ENCODE measurements at regions not wholly inside any gene's neighbourhood (a gene's known extent, or its start where the extent isn't known, plus 50 kb on each side); places are given as distances from the start of the nearest gene placed in this dataset.
"Not testable (repeated sequence)": the region's sequence is repeated elsewhere in the genome, so short reads cannot be mapped to it uniquely, and the experiment has no call there.

DNA sequence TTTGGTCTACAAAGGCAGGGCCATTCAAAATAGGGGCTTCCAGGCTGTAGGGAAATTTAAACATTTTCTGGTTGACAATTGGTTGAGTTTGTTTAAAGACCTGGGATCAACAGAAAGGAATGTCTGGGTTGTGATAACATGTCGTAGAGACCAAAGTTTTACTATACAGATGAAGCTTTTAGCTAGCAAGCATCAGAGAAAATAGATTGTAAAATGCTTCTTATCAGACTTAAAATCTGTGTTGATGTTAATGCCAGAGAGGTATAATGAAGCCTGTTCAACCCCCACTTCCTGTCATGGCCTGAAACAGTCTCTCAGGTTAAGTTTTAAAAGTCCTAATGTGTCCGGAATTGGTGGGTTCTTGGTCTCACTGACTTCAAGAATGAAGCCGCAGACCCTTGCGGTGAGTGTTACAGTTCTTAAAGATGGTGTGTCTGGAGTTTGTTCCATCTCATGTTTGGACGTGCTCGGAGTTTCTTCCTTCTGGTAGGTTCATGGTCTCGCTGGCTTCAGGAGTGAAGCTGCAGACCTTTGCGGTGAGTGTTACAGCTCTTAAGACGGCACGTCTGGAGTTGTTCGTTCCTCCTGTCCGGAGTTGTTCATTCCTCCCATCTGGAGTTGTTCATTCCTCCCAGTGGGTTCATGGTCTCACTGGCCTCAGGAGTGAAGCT, 86.5 kb upstream of the HMCN1 start:
- in situ Hi-C loops (cut with MboI; ENCODE audit: low pct_unique_long_range_greater_than_20kb, low sequenced_read_pairs); DNase-seq: not testable (repeated sequence)

GRCh38 chr1:185646202-185646683, 87.9 kb upstream of the HMCN1 start:
- DNase-seq: no peak
- in situ Hi-C loops (cut with MboI; ENCODE audit: low pct_unique_long_range_greater_than_20kb, low sequenced_read_pairs): no loop called here

GRCh38 chr1:185645686-185646085, 88.5 kb upstream of the HMCN1 start:
- in situ Hi-C loops (cut with MboI; ENCODE audit: low pct_unique_long_range_greater_than_20kb, low sequenced_read_pairs): no loop called here
- no peak for DNase-seq

DNA sequence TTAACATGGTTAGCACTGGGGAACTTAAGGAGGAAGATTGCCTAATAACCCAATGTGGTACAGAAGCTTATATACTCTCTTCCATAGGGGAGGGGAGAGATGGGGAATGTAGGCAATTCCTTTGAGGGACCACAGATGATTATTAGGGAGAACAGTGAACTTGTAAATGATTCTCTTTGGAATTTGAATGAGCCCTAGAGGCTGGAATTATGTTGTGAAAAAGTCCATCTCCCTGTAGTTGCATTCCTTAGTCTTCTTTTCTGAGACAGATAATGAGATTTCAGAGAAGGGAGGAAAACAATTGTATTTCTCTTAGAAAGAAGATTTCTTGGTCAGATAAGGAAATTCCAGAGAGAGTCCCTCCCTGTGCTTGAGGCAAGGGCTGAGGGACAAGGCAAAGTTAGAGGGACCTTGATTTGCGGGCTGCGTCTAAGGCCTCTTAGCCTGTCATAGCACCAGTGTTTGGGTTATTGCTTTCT, 89.0 kb upstream of the HMCN1 start:
- DNase-seq: no peak

GRCh38 chr1:185644531-185644930, 89.7 kb upstream of the HMCN1 start:
- DNase-seq: no peak
- in situ Hi-C loops (cut with MboI; ENCODE audit: low pct_unique_long_range_greater_than_20kb, low sequenced_read_pairs): no loop called here

More for the DNA sequence above, 89.0 kb upstream of the HMCN1 start:
- in situ Hi-C loops (cut with MboI; ENCODE audit: low pct_unique_long_range_greater_than_20kb, low sequenced_read_pairs): no loop called here

DNA sequence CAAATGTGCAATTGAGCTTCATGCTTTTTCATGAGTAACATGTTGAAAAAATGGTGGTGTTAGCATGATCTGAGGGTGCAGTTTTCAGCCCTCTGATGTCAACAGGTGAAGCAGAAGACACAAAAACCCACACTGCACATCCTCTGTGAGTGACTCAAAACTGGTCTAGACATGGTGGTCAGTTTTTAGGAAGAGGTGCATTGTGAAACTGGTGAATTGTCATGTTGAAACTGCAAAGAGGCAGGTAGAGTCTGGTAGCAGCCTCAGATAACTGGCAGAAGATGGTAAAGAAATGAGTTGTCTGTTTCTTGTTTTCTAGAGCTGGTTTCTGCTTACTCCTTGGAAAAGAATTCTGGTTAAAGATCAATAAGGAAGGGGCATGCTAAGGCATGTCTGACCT, 97.3 kb upstream of the HMCN1 start:
- no peak for DNase-seq
- in situ Hi-C loops (cut with MboI; ENCODE audit: low pct_unique_long_range_greater_than_20kb, low sequenced_read_pairs): no loop called here

- in situ Hi-C loops (cut with MboI; ENCODE audit: low pct_unique_long_range_greater_than_20kb, low sequenced_read_pairs): no loop called here
These were observed 99.5 kb upstream of the HMCN1 start for GRCh38 chr1:185634704-185635103.

GRCh38 chr1:185632659-185633423, 101.3 kb upstream of the HMCN1 start:
- DNase-seq: peak; percentile 13
- in situ Hi-C loops (cut with MboI; ENCODE audit: low pct_unique_long_range_greater_than_20kb, low sequenced_read_pairs): no loop called here

More at GRCh38 chr1:185634704-185635103, 99.5 kb upstream of the HMCN1 start:
- DNase-seq: no peak

- in situ Hi-C loops (cut with MboI; ENCODE audit: low pct_unique_long_range_greater_than_20kb, low sequenced_read_pairs): no loop called here
- no peak for DNase-seq
These were observed 102.3 kb upstream of the HMCN1 start for GRCh38 chr1:185631843-185632242.

DNA sequence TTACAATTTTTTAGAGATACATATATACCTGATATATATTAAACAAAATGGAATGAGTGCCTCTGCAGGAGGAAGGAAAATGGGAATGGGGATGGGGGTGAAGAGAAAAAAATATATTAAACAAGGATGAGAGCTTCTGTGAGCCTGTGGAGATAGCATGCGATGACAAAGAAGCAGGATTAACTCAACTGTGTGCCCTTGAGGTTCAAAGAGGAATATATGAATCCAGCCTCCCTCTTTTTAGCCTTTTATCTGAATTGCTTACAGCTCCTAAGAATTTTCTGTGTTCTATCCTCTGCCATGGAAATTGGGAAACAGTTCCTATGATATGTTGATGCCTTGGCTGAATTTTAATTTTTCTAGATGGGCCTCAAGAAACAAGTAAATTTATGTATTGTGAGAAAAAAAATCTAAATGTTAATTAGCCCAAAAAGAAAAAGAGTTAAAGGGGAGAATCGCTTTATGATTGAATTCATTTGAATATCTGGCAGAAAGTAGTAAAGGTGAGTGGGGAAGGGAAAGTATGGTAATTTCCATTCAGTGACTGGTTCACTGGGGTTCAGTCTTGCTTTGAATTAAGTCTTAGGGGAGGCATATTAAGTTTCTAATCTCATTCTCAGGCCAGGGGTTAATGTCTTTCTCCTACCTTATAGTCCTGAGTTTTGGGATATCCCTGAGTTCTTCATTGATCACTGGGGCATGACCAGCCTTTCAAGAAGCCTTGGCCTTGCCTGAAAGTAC, 106.3 kb upstream of the HMCN1 start:
- no peak for DNase-seq
- in situ Hi-C loops (cut with MboI; ENCODE audit: low pct_unique_long_range_greater_than_20kb, low sequenced_read_pairs): no loop called here

DNA sequence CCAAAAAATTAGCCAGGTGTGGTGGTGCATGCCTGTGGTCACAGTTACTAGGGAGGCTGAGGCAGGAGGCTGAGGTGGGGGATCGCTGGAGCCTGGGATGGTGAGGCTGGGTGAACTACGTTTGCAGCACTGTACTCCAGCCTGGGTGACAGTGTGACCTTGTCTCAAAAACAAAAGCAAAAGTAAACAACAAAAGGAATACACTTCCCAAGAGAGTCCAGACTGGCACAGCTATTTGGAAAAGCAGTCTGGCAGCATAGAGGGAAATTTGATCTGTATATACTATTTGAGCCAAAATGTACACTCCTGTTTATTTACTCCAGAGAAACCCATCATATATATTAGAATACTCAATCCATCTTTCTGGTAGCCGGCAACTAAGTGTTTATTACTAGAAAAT, 107.0 kb upstream of the HMCN1 start:
- no peak for DNase-seq
- in situ Hi-C loops (cut with MboI; ENCODE audit: low pct_unique_long_range_greater_than_20kb, low sequenced_read_pairs): no loop called here

GRCh38 chr1:185626344-185626743, 107.8 kb upstream of the HMCN1 start:
- no peak for DNase-seq
- in situ Hi-C loops (cut with MboI; ENCODE audit: low pct_unique_long_range_greater_than_20kb, low sequenced_read_pairs): no loop called here

DNA sequence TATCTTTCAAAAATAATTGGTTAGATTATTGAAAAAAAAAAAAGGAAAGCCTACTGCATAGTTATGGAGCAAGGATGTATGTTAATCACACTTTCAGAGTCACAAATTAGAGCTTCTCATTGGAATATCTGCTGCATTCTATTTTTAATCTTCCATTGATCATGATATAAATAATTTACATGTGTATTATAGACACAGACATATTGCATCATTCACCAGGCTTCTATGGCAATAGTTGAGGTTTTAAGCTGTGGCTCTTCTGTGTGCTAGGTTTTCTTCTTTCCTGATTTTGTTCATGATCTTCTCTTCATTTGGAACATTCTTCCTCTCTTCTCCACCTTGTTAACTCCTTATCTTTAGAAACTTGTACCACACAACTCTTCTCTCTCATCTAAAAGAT, 123.2 kb upstream of the HMCN1 start:
- in situ Hi-C loops (cut with MboI; ENCODE audit: low pct_unique_long_range_greater_than_20kb, low sequenced_read_pairs): no loop called here
- no peak for DNase-seq

DNA sequence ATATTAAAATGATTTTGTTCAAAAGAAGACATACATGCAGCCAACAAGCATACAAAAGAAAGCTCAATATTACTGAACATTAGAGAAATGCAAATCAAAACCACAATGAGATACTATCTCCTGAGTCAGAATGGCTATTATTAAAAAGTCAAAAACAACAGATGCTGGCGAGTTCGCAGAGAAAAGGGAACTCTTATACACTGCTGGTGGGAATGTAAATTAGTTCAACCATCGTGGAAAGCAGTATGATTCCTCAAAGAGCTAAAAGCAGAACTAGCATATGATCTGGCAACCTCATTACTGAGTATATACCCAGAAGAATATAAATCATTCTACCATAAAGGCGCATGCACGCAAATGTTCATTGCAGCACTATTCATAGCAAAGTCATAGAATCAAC, 126.0 kb upstream of the HMCN1 start:
- peak; percentile 24 for DNase-seq

GRCh38 chr1:185603158-185603557, 131.0 kb upstream of the HMCN1 start:
- in situ Hi-C loops (cut with MboI; ENCODE audit: low pct_unique_long_range_greater_than_20kb, low sequenced_read_pairs): no loop called here
- no peak for DNase-seq

More for the DNA sequence above, 126.0 kb upstream of the HMCN1 start:
- in situ Hi-C loops (cut with MboI; ENCODE audit: low pct_unique_long_range_greater_than_20kb, low sequenced_read_pairs): no loop called here

- in situ Hi-C loops (cut with MboI; ENCODE audit: low pct_unique_long_range_greater_than_20kb, low sequenced_read_pairs): no loop called here
- DNase-seq: no peak
These were observed 133.0 kb upstream of the HMCN1 start for GRCh38 chr1:185601189-185601588.

- in situ Hi-C loops (cut with MboI; ENCODE audit: low pct_unique_long_range_greater_than_20kb, low sequenced_read_pairs): no loop called here
- DNase-seq: no peak
These were observed 133.6 kb upstream of the HMCN1 start for GRCh38 chr1:185600641-185601040.

DNA sequence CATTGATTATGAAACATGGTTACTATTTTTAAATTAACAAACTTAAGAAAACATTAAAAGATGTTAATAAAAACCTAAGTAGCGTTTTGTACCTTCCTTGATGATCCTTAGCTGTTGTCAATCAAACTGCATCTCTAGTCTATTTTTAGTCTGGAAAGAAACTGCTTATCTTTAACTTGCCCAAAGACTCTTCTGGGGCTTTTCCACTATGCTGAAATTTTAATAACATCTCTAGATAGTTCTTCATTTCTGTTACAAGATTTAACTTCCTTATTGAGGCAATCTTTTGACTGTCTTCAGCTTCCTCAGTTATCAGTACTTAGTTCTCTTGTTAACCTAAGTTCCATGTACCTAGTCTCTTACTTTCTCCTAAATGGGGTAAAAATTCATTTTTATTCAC, 135.9 kb upstream of the HMCN1 start:
- no peak for DNase-seq
- in situ Hi-C loops (cut with MboI; ENCODE audit: low pct_unique_long_range_greater_than_20kb, low sequenced_read_pairs): no loop called here

GRCh38 chr1:185595835-185596667, 138.1 kb upstream of the HMCN1 start:
- in situ Hi-C loops (cut with MboI; ENCODE audit: low pct_unique_long_range_greater_than_20kb, low sequenced_read_pairs): no loop called here
- DNase-seq: peak; percentile 65

Data from KBM-7 (cell line).